ENCODE measurements at regions not wholly inside any gene's neighbourhood (a gene's known extent, or its start where the extent isn't known, plus 50 kb on each side); places are given as distances from the start of the nearest gene placed in this dataset.

DNA sequence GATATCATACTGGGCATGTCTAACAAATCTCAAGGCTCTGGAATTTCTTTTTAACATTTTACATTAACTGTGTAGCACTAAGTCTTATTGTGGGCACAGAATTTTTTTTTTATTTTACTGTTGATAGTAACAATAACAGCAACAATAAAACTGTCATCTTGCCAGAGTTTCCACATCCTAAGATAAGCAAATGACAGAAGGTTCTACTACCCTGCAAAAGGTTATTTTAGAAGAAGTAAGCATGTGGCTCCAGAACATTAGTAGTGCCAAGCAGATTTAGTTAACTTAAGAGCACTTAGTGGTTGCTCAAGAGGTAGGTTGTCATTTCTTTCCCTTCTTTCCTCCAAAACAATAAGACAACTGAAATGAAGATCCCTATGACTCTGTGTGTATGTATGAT, 743.0 kb upstream of the CBLB start:
- Histone ChIP-seq H3K9me3 (ENCODE audit: control insufficient read depth, low read length) (peaks cover 19% of the 10 kb centered on the region), H3K4me3 (ENCODE audit: low read length) (no peak overlapping the region), H3K36me3 (ENCODE audit: control insufficient read depth, insufficient read depth, low read length) (no peaks in the 10 kb centered on the region), H3K4me1 (ENCODE audit: control insufficient read depth, insufficient read depth, low read length) (no peaks in the 10 kb centered on the region), H3K27ac (ENCODE audit: low read depth, low read length) (no peak overlapping the region), H3K27me3 (ENCODE audit: control insufficient read depth, insufficient read depth, low read length, poor library complexity, severe bottlenecking) (no peaks in the 10 kb centered on the region), H3K9ac (ENCODE audit: extremely low read depth, low read length, poor library complexity, severe bottlenecking) (no peak overlapping the region)
- Mint-ChIP-seq H3K4me3 (no peak overlapping the region), H3K4me1 (peaks cover 31% of the 10 kb centered on the region), H3K9me3 (peaks cover 14% of the 10 kb centered on the region), H3K27me3 (ENCODE audit: insufficient read depth) (no peaks in the 10 kb centered on the region), H3K27ac (no peak overlapping the region), H3K36me3 (ENCODE audit: low read depth) (peaks cover 13% of the 10 kb centered on the region)
- TF ChIP-seq, protein P1, sequence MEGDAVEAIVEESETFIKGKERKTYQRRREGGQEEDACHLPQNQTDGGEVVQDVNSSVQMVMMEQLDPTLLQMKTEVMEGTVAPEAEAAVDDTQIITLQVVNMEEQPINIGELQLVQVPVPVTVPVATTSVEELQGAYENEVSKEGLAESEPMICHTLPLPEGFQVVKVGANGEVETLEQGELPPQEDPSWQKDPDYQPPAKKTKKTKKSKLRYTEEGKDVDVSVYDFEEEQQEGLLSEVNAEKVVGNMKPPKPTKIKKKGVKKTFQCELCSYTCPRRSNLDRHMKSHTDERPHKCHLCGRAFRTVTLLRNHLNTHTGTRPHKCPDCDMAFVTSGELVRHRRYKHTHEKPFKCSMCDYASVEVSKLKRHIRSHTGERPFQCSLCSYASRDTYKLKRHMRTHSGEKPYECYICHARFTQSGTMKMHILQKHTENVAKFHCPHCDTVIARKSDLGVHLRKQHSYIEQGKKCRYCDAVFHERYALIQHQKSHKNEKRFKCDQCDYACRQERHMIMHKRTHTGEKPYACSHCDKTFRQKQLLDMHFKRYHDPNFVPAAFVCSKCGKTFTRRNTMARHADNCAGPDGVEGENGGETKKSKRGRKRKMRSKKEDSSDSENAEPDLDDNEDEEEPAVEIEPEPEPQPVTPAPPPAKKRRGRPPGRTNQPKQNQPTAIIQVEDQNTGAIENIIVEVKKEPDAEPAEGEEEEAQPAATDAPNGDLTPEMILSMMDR (conservative IDR thresholded peaks at IDR 0.05), result no peak
- DNase-seq, result no peak

DNA sequence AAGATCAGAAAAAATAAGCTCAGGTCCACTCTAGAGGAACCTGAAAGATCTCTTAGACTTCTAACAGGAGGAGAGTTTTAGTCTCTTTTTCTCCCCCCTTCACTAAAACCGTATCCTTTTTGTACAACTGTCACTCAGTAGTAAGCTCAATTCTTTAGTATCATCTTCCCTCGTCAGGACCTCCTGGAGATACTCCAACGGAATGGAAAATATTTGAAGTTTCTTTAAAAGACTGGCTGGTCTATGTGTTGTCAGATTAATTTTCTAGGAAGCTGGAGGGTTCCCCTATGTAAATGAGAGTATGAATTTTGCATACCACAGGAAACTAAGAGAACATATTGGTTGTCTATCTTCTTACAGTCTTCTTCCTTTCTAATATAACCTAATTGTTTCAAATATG, 747.7 kb upstream of the CBLB start:
- H3K9ac ChIP-seq (ENCODE audit: extremely low read depth, low read length, poor library complexity, severe bottlenecking), result no peak overlapping the region
- H3K27ac ChIP-seq (ENCODE audit: low read depth, low read length), result no peak overlapping the region
- TF ChIP-seq, protein P1 (conservative IDR thresholded peaks at IDR 0.05), result no peak
- H3K36me3 Mint-ChIP-seq (ENCODE audit: low read depth), result peaks cover 13% of the 10 kb centered on the region
- no peak overlapping the region for H3K4me3 Mint-ChIP-seq
- H3K4me3 ChIP-seq (ENCODE audit: low read length), result no peak overlapping the region
- peaks cover 9% of the 10 kb centered on the region for H3K4me1 Mint-ChIP-seq
- DNase-seq, result no peak
- H3K9me3 ChIP-seq (ENCODE audit: control insufficient read depth, low read length), result peaks cover 12% of the 10 kb centered on the region
- peaks cover 14% of the 10 kb centered on the region for H3K9me3 Mint-ChIP-seq
- no peaks in the 10 kb centered on the region for H3K36me3 ChIP-seq (ENCODE audit: control insufficient read depth, insufficient read depth, low read length)
- no peaks in the 10 kb centered on the region for H3K27me3 ChIP-seq (ENCODE audit: control insufficient read depth, insufficient read depth, low read length, poor library complexity, severe bottlenecking)
- WGBS, 2 experiments (ENCODE audit: insufficient coverage in 1 of 2, insufficient read length in 1 of 2), result 88% methylated on average over 3 of the region's 3 CpGs; no CpG with 5 or more reads in 1 of the 2 experiments
- no peaks in the 10 kb centered on the region for H3K27me3 Mint-ChIP-seq (ENCODE audit: insufficient read depth)
- H3K4me1 ChIP-seq (ENCODE audit: control insufficient read depth, insufficient read depth, low read length), result no peaks in the 10 kb centered on the region
- H3K27ac Mint-ChIP-seq, result no peak overlapping the region

DNA sequence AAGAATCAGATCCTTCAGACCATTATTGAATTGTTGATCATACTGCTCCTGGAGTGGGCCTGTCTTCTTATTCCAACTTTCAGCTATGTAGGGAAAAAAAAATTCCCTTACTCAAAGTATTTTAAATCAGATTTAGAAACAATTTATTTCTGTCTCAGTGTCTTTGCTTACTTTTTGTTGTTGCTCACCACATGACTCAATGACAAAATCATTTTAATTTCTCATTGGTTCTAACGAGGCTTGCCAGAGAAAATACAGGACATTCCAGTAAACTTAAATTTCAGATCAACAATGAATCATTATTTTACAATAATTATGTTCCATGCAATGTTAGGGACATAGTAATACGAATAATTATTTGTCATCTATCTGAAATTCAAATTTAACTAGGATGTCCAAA, 748.5 kb upstream of the CBLB start:
- Histone ChIP-seq H3K9me3 (ENCODE audit: control insufficient read depth, low read length) (peaks cover 12% of the 10 kb centered on the region), H3K4me1 (ENCODE audit: control insufficient read depth, insufficient read depth, low read length) (no peaks in the 10 kb centered on the region), H3K9ac (ENCODE audit: extremely low read depth, low read length, poor library complexity, severe bottlenecking) (no peak overlapping the region), H3K4me3 (ENCODE audit: low read length) (no peak overlapping the region), H3K36me3 (ENCODE audit: control insufficient read depth, insufficient read depth, low read length) (no peaks in the 10 kb centered on the region), H3K27me3 (ENCODE audit: control insufficient read depth, insufficient read depth, low read length, poor library complexity, severe bottlenecking) (no peaks in the 10 kb centered on the region), H3K27ac (ENCODE audit: low read depth, low read length) (no peak overlapping the region)
- TF ChIP-seq, protein P1 (conservative IDR thresholded peaks at IDR 0.05), result no peak
- Mint-ChIP-seq H3K27ac (no peak overlapping the region), H3K4me3 (no peak overlapping the region), H3K36me3 (ENCODE audit: low read depth) (peaks cover 13% of the 10 kb centered on the region), H3K27me3 (ENCODE audit: insufficient read depth) (no peaks in the 10 kb centered on the region), H3K4me1 (peaks cover 9% of the 10 kb centered on the region), H3K9me3 (peaks cover 14% of the 10 kb centered on the region)
- DNase-seq, result no peak
- 96% methylated on average over 1 of the region's 2 CpGs; no CpG with 5 or more reads in 1 of the 2 experiments for WGBS, 2 experiments (ENCODE audit: insufficient coverage in 1 of 2, insufficient read length in 1 of 2)

Measured in endodermal cell (in vitro differentiated cells).